OCI-LY1 (cell line): ENCODE measurements at regions not wholly inside any gene's neighbourhood (a gene's known extent, or its start where the extent isn't known, plus 50 kb on each side); places are given as distances from the start of the nearest gene placed in this dataset.

Source experiments
- H2AFZ ChIP-seq: fragments of 200-600 bp; sonication (generic), shearing (Covaris generic); 2 replicates; pipeline ENCODE4 v1.6.0; 2014; ENCODE audit warnings: antibody characterized with exemption, mild to moderate bottlenecking, low read length
- H3F3A ChIP-seq: fragments of 200-600 bp; sonication (generic), shearing (Covaris generic); 2 replicates; pipeline ENCODE4 v1.6.0; 2014; ENCODE audit warnings: mild to moderate bottlenecking, antibody characterized with exemption, low read length, moderate library complexity; ENCODE audit not compliant: insufficient read depth
- H3K27ac ChIP-seq: fragments of 200-600 bp; sonication (generic); 2 replicates; pipeline ENCODE4 v1.5.1; 2014; ENCODE audit warnings: low read length, mixed run types, mild to moderate bottlenecking, low read depth; ENCODE audit not compliant: poor library complexity, severe bottlenecking
- H3K27me3 ChIP-seq: fragments of 200-600 bp; sonication (generic); 2 replicates; pipeline ENCODE4 v1.6.0; 2014; ENCODE audit warnings: antibody characterized with exemption, mild to moderate bottlenecking, low read length, moderate library complexity; ENCODE audit not compliant: insufficient read depth
- H3K36me3 ChIP-seq: fragments of 200-600 bp; sonication (generic); 2 replicates; pipeline ENCODE4 v1.6.1; 2014; ENCODE audit warnings: mild to moderate bottlenecking, antibody characterized with exemption, low read length, moderate library complexity, mixed read lengths; ENCODE audit not compliant: insufficient read depth
- H3K4me1 ChIP-seq: fragments of 200-600 bp; sonication (generic); 2 replicates; pipeline ENCODE4 v1.5.1; 2014; ENCODE audit warnings: mild to moderate bottlenecking, low read length, moderate library complexity; ENCODE audit not compliant: insufficient read depth, severe bottlenecking
- H3K4me2 ChIP-seq: fragments of 200-600 bp; sonication (generic), shearing (Covaris generic); 2 replicates; pipeline ENCODE4 v1.6.1; 2014; ENCODE audit warnings: low read length
- H3K4me3 ChIP-seq: fragments of 200-600 bp; sonication (generic); 2 replicates; pipeline ENCODE4 v1.5.1; 2014; ENCODE audit warnings: low read length, low read depth, mild to moderate bottlenecking, mixed read lengths; ENCODE audit not compliant: poor library complexity, severe bottlenecking
- H3K79me2 ChIP-seq: fragments of 200-600 bp; shearing (Covaris generic); 2 replicates; pipeline ENCODE4 v1.6.1; 2016; ENCODE audit warnings: mixed run types, low read length, mixed read lengths; ENCODE audit not compliant: insufficient read depth
- H3K9ac ChIP-seq: fragments of 200-600 bp; sonication (generic), shearing (Covaris generic); 2 replicates; pipeline ENCODE4 v1.6.1; 2014; ENCODE audit warnings: mild to moderate bottlenecking, low read length, mixed read lengths
- H3K9me2 ChIP-seq: fragments of 200-600 bp; sonication (generic), shearing (Covaris generic); 2 replicates; pipeline ENCODE4 v1.6.1; 2014; ENCODE audit warnings: low read depth, mild to moderate bottlenecking, low read length, mixed read lengths
- H3K9me3 ChIP-seq: fragments of 200-600 bp; shearing (Covaris generic); 2 replicates; pipeline ENCODE4 v1.6.1; 2014; ENCODE audit warnings: low read length, mixed read lengths
- H4K20me1 ChIP-seq: fragments of 200-600 bp; sonication (generic), shearing (Covaris generic); 2 replicates; pipeline ENCODE4 v1.6.0; 2016; ENCODE audit warnings: mild to moderate bottlenecking, low read length; ENCODE audit not compliant: insufficient read depth
- EZH2 ChIP-seq: fragments of 200-600 bp; sonication (generic), shearing (Covaris generic); IDR thresholded peaks from 2 replicates; pipeline ENCODE4 v1.8.0; 2017; ENCODE audit warnings: borderline replicate concordance, mixed run types, mild to moderate bottlenecking, antibody characterized with exemption, low read length, moderate library complexity, mixed read lengths
- TF ChIP-seq, protein P1 (sequence below): fragments of 200-600 bp; sonication (generic), shearing (Covaris generic); IDR thresholded peaks from 2 replicates; pipeline ENCODE4 v1.5.1; 2017; ENCODE audit warnings: mild to moderate bottlenecking, antibody characterized with exemption, low read length, moderate library complexity, mixed read lengths

DNA sequence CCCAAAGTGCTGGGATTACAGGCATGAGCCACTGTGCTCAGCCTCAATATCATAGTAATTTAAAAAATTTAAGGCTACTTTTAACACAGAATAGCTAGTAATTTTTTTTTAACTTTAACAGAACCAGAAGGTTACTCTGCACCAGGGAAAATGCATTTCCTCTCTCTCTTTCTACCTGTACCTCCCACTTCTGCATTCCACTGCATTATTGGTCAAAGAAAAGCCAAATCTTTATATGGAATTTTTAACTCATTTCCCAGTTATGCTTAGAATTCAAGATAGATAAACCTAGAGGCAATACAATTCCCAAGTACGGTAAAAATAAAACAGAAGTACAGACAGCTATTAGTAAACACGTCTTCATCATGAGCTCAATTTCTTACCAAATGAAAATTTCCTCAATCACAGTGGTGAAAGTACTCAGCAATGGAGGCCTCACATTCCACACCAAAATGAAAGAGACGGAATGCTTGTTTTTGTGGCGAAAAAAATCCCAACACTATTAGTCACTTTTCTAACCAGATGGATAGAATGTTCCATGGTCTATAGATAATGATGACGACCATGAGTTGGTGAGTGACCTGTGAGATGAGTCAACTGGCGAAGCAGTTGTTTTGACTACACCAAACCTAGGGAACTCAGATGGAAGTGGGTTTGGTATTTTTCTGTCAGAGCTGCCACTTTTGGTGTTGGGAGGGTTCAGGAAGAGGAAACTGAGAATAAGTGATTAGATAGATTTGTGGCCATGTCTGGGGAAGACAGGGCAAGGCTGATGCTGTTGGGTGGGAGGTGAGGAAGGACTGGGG lies 104.7 kb upstream of the SGK1 start:
- Histone ChIP-seq H2AFZ (no peak overlapping the region), H3F3A (no peaks in the 10 kb centered on the region), H3K4me2 (no peak overlapping the region), H3K36me3 (no peaks in the 10 kb centered on the region), H3K79me2 (no peaks in the 10 kb centered on the region), H3K27ac (no peak overlapping the region), H3K4me1 (no peaks in the 10 kb centered on the region), H3K27me3 (no peaks in the 10 kb centered on the region), H4K20me1 (no peaks in the 10 kb centered on the region), H3K4me3 (no peak overlapping the region), H3K9ac (no peak overlapping the region), H3K9me2 (no peaks in the 10 kb centered on the region), H3K9me3 (no peaks in the 10 kb centered on the region)
- no peak for TF ChIP-seq EZH2
- TF ChIP-seq, protein P1, sequence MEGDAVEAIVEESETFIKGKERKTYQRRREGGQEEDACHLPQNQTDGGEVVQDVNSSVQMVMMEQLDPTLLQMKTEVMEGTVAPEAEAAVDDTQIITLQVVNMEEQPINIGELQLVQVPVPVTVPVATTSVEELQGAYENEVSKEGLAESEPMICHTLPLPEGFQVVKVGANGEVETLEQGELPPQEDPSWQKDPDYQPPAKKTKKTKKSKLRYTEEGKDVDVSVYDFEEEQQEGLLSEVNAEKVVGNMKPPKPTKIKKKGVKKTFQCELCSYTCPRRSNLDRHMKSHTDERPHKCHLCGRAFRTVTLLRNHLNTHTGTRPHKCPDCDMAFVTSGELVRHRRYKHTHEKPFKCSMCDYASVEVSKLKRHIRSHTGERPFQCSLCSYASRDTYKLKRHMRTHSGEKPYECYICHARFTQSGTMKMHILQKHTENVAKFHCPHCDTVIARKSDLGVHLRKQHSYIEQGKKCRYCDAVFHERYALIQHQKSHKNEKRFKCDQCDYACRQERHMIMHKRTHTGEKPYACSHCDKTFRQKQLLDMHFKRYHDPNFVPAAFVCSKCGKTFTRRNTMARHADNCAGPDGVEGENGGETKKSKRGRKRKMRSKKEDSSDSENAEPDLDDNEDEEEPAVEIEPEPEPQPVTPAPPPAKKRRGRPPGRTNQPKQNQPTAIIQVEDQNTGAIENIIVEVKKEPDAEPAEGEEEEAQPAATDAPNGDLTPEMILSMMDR: no peak

DNA sequence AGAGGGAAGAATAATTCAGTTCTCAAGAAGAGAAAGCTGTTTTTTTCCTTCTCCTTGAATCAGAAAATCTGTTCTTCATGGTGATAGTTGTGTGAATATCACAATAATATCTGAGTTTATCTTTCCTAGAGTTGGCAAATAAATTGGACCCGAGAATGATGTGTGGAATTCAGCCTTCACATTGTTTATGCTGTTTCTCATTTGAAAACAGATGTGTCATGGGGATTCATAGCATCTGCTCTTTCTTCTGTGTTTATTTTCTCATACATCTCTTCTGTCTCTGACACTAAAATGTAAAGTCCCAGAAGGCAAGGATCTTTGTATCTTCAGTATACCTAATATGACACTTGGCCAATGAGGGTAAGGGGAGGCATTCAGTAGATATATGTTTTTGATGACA lies 103.6 kb upstream of the SGK1 start:
- Histone ChIP-seq H2AFZ (no peak overlapping the region), H3K4me1 (no peaks in the 10 kb centered on the region), H4K20me1 (no peaks in the 10 kb centered on the region), H3K4me3 (no peak overlapping the region), H3K27me3 (no peaks in the 10 kb centered on the region), H3K36me3 (no peaks in the 10 kb centered on the region), H3K9ac (no peak overlapping the region), H3K4me2 (no peak overlapping the region), H3F3A (no peaks in the 10 kb centered on the region), H3K27ac (no peak overlapping the region), H3K9me2 (no peaks in the 10 kb centered on the region), H3K9me3 (no peaks in the 10 kb centered on the region), H3K79me2 (no peaks in the 10 kb centered on the region)
- TF ChIP-seq, protein P1: no peak
- no peak for TF ChIP-seq EZH2

DNA sequence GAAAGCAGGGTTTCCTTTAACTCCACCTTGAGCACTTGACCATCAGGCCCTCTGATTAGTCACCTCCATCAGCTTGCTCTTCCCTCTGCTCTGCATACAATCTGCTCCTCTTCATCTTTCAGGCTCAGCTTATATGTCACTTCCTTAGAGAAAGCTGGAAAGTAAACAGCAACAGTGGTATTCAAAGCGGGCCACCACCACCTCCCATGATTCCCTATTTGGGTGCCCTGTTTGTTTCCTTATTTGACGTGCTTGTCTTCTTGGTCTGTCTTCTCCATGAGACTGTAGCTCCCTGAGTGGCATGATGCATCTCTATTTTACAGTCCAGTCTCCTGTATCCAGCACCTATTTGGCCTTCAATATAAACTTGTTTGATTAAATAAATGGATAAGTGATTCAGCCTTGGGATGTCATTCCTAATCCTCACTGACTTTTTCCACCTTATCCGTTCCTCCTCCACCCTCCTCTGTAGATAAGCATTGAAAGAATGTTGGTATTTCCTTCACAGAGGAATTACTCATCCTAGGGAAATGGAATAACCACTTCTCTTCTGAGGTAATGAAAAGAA lies 102.8 kb upstream of the SGK1 start:
- no peak overlapping the region for H3K9ac ChIP-seq
- no peaks in the 10 kb centered on the region for H3K4me1 ChIP-seq
- H3K4me3 ChIP-seq: no peak overlapping the region
- H3K9me2 ChIP-seq: no peaks in the 10 kb centered on the region
- no peaks in the 10 kb centered on the region for H4K20me1 ChIP-seq
- H2AFZ ChIP-seq: no peak overlapping the region
- H3K27ac ChIP-seq: no peak overlapping the region
- no peak for TF ChIP-seq EZH2
- TF ChIP-seq, protein P1: no peak
- H3K9me3 ChIP-seq: no peaks in the 10 kb centered on the region
- no peaks in the 10 kb centered on the region for H3K27me3 ChIP-seq
- H3F3A ChIP-seq: no peaks in the 10 kb centered on the region
- H3K79me2 ChIP-seq: no peaks in the 10 kb centered on the region
- no peaks in the 10 kb centered on the region for H3K36me3 ChIP-seq
- H3K4me2 ChIP-seq: no peak overlapping the region
